PC-9 (cell line): ENCODE measurements at regions not wholly inside any gene's neighbourhood (a gene's known extent, or its start where the extent isn't known, plus 50 kb on each side); places are given as distances from the start of the nearest gene placed in this dataset.
"Not testable (repeated sequence)": the region's sequence is repeated elsewhere in the genome, so short reads cannot be mapped to it uniquely, and the experiment has no call there.

Experiments
- EZH2 ChIP-seq: fragments of 200-600 bp; sonication (generic); IDR thresholded peaks from 2 replicates; pipeline ENCODE4 v1.8.0; 2017; ENCODE audit warnings: antibody characterized with exemption, low read depth
- TF ChIP-seq, protein P1 (sequence below): fragments of 200-600 bp; sonication (generic); conservative IDR thresholded peaks from 2 replicates; pipeline ENCODE4 v1.6.1; 2017; ENCODE audit warnings: mixed run types, antibody characterized with exemption, mild to moderate bottlenecking, moderate library complexity

- TF ChIP-seq, protein P1, sequence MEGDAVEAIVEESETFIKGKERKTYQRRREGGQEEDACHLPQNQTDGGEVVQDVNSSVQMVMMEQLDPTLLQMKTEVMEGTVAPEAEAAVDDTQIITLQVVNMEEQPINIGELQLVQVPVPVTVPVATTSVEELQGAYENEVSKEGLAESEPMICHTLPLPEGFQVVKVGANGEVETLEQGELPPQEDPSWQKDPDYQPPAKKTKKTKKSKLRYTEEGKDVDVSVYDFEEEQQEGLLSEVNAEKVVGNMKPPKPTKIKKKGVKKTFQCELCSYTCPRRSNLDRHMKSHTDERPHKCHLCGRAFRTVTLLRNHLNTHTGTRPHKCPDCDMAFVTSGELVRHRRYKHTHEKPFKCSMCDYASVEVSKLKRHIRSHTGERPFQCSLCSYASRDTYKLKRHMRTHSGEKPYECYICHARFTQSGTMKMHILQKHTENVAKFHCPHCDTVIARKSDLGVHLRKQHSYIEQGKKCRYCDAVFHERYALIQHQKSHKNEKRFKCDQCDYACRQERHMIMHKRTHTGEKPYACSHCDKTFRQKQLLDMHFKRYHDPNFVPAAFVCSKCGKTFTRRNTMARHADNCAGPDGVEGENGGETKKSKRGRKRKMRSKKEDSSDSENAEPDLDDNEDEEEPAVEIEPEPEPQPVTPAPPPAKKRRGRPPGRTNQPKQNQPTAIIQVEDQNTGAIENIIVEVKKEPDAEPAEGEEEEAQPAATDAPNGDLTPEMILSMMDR, result not testable (repeated sequence)
- not testable (repeated sequence) for TF ChIP-seq EZH2
These were observed 86.8 kb upstream of the METTL9 start for GRCh38 chr16:21512280-21513192.
